GM23338 (cell line): ENCODE measurements at regions not wholly inside any gene's neighbourhood (a gene's known extent, or its start where the extent isn't known, plus 50 kb on each side); places are given as distances from the start of the nearest gene placed in this dataset. TPM values are rescaled to one million over a fixed set of nuclear protein-coding genes. Genes with fewer than 3 reads are reported as not detected.

ENCODE experiments used
- ZNF114 ChIP-seq: fragments of 250-450 bp; sonication (Bioruptor Pico); IDR thresholded peaks from 2 replicates; pipeline ENCODE4 v1.5.0; 2020; ENCODE audit warnings: mild to moderate bottlenecking, moderate library complexity
- small RNA-seq: library from RNA; depleted of rRNA; stranded (forward); fragments of <200 nt; gene quantifications from one replicate; pipeline ENCODE3, GENCODE V24; 2014; ENCODE audit warnings: low replicate concordance
- TF ChIP-seq, protein P1 (sequence below): fragments of 250-450 bp; sonication (Bioruptor Pico); IDR thresholded peaks from 2 replicates; pipeline ENCODE4 v1.5.0; 2020; ENCODE audit warnings: mild to moderate bottlenecking, moderate library complexity

DNA sequence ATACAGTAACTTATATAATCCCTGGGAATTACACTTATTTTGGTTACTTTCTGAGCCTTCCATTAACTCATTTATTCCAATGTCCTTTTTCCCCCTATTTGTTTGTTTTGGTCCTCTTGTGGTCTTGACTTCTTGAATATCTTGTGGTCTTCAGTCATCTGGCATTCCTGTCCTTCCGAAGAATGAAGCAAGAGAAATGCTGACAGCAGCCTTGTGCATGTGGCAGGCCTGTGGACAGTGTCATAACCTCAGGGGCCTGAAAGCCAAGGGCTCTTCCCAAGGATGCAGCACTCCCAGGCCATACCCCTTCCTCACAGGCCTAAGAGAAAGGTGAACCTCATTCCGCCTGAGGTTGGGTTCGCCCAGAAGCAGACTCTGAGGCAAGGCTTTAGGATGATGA lies 470.2 kb downstream of the DISC1 start (continued):
- TF ChIP-seq, protein P1, sequence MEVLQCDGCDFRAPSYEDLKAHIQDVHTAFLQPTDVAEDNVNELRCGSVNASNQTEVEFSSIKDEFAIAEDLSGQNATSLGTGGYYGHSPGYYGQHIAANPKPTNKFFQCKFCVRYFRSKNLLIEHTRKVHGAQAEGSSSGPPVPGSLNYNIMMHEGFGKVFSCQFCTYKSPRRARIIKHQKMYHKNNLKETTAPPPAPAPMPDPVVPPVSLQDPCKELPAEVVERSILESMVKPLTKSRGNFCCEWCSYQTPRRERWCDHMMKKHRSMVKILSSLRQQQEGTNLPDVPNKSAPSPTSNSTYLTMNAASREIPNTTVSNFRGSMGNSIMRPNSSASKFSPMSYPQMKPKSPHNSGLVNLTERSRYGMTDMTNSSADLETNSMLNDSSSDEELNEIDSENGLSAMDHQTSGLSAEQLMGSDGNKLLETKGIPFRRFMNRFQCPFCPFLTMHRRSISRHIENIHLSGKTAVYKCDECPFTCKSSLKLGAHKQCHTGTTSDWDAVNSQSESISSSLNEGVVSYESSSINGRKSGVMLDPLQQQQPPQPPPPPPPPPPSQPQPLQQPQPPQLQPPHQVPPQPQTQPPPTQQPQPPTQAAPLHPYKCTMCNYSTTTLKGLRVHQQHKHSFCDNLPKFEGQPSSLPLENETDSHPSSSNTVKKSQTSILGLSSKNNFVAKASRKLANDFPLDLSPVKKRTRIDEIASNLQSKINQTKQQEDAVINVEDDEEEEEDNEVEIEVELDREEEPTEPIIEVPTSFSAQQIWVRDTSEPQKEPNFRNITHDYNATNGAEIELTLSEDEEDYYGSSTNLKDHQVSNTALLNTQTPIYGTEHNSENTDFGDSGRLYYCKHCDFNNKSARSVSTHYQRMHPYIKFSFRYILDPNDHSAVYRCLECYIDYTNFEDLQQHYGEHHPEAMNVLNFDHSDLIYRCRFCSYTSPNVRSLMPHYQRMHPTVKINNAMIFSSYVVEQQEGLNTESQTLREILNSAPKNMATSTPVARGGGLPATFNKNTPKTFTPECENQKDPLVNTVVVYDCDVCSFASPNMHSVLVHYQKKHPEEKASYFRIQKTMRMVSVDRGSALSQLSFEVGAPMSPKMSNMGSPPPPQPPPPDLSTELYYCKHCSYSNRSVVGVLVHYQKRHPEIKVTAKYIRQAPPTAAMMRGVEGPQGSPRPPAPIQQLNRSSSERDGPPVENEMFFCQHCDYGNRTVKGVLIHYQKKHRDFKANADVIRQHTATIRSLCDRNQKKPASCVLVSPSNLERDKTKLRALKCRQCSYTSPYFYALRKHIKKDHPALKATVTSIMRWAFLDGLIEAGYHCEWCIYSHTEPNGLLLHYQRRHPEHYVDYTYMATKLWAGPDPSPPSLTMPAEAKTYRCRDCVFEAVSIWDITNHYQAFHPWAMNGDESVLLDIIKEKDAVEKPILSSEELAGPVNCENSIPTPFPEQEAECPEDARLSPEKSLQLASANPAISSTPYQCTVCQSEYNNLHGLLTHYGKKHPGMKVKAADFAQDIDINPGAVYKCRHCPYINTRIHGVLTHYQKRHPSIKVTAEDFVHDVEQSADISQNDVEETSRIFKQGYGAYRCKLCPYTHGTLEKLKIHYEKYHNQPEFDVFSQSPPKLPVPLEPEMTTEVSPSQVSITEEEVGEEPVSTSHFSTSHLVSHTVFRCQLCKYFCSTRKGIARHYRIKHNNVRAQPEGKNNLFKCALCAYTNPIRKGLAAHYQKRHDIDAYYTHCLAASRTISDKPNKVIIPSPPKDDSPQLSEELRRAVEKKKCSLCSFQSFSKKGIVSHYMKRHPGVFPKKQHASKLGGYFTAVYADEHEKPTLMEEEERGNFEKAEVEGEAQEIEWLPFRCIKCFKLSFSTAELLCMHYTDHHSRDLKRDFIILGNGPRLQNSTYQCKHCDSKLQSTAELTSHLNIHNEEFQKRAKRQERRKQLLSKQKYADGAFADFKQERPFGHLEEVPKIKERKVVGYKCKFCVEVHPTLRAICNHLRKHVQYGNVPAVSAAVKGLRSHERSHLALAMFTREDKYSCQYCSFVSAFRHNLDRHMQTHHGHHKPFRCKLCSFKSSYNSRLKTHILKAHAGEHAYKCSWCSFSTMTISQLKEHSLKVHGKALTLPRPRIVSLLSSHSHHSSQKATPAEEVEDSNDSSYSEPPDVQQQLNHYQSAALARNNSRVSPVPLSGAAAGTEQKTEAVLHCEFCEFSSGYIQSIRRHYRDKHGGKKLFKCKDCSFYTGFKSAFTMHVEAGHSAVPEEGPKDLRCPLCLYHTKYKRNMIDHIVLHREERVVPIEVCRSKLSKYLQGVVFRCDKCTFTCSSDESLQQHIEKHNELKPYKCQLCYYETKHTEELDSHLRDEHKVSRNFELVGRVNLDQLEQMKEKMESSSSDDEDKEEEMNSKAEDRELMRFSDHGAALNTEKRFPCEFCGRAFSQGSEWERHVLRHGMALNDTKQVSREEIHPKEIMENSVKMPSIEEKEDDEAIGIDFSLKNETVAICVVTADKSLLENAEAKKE (CRISPR knock-in tag): no peak
- no peak for TF ChIP-seq ZNF114 (CRISPR knock-in tag)

Small RNA genes lying in the stretch of these regions (small RNA-seq; reads per million reads assigned to genes)
- gene BX323014.1 (not detected), gene RN7SL299P (not detected)
